ENCODE measurements at regions not wholly inside any gene's neighbourhood (a gene's known extent, or its start where the extent isn't known, plus 50 kb on each side); places are given as distances from the start of the nearest gene placed in this dataset.
"Not testable (repeated sequence)": the region's sequence is repeated elsewhere in the genome, so short reads cannot be mapped to it uniquely, and the experiment has no call there.

- not testable (repeated sequence) for TF ChIP-seq CTCF, POLR2AphosphoS5, POLR2A, EP300 (IDR thresholded peaks at IDR 0.05)
Observed at GRCh38 chr6:153282456-153282855, 151.4 kb upstream of the RGS17 start.
